Panc1 (cell line): ENCODE measurements at regions not wholly inside any gene's neighbourhood (a gene's known extent, or its start where the extent isn't known, plus 50 kb on each side); places are given as distances from the start of the nearest gene placed in this dataset.

Source experiments
- ATAC-seq: fragments of 200-7000 bp; cut with Tn5 transposase; 2 replicates; pipeline ENCODE4 v1.9.1; 2020; ENCODE audit warnings: mild to moderate bottlenecking, moderate library complexity
- BruUV-seq: library from RNA; stranded (reverse); fragments of 400-500 nt; replicated peaks from 2 replicates; lab custom pipeline; 2021; lab: Mats Ljungman, UMichigan
- CTCF ChIA-PET: fragments of 300-600 bp; sonication (Branson Sonifier 250); formaldehyde crosslinking; loops from one replicate; lab custom pipeline; 2022; ENCODE audit warnings: antibody characterized with exemption; lab: Charles Lee
- POLR2A ChIA-PET: fragments of 300-600 bp; sonication (Branson Sonifier 250); formaldehyde crosslinking; loops from one replicate; lab custom pipeline; 2022; ENCODE audit warnings: antibody characterized with exemption; lab: Charles Lee
- DNase-seq: peaks from one replicate; pipeline ENCODE4 v3.0.0-alpha.2; 2010; ENCODE audit warnings: low read depth, low spot score
- H3K27ac ChIP-seq: 2 replicates; pipeline ENCODE4 v1.5.1; 2011; ENCODE audit warnings: mild to moderate bottlenecking, low read length, inconsistent platforms
- H3K27me3 ChIP-seq: fragments of 200-500 bp; sonication (Bioruptor generic); 2 replicates; pipeline ENCODE4 v1.6.0; 2014; ENCODE audit warnings: low read length, inconsistent platforms; ENCODE audit not compliant: control insufficient read depth, insufficient read depth
- H3K36me3 ChIP-seq: fragments of 200-500 bp; sonication (Bioruptor generic); 2 replicates; pipeline ENCODE4 v1.5.1; 2014; ENCODE audit warnings: inconsistent platforms, mild to moderate bottlenecking, low read length, moderate library complexity; ENCODE audit not compliant: control insufficient read depth, insufficient read depth
- H3K4me1 ChIP-seq: 2 replicates; pipeline ENCODE4 v1.5.1; 2011; ENCODE audit warnings: inconsistent platforms, mild to moderate bottlenecking, low read length, moderate library complexity; ENCODE audit not compliant: control insufficient read depth, insufficient read depth
- H3K4me3 ChIP-seq, 2 experiments: 2 replicates each; pipeline ENCODE4 v1.5.1; 2011 to 2012; ENCODE audit warnings: low read depth in 2 of 2, low read length in 2 of 2, mild to moderate bottlenecking in 2 of 2, inconsistent platforms in 1 of 2, moderate library complexity in 1 of 2
- H3K9me3 ChIP-seq: fragments of 200-500 bp; sonication (Bioruptor generic); 2 replicates; pipeline ENCODE4 v1.5.1; 2014; ENCODE audit warnings: low read depth, mild to moderate bottlenecking, inconsistent platforms, low read length, moderate library complexity; ENCODE audit not compliant: control insufficient read depth, insufficient read depth
- POLR2AphosphoS5 ChIP-seq: IDR thresholded peaks from 2 replicates; pipeline ENCODE4 v1.6.1; 2012; ENCODE audit warnings: mild to moderate bottlenecking, low read depth, low read length, moderate library complexity
- SIN3A ChIP-seq: IDR thresholded peaks from 2 replicates; pipeline ENCODE4 v1.6.1; 2012; ENCODE audit warnings: low read depth, mild to moderate bottlenecking, low read length, moderate library complexity, borderline replicate concordance; ENCODE audit not compliant: insufficient read depth
- TCF7L2 ChIP-seq: IDR thresholded peaks from 2 replicates; pipeline ENCODE4 v1.6.1; 2011; ENCODE audit warnings: mild to moderate bottlenecking, low read depth, low read length, inconsistent platforms
- in situ Hi-C: cut with HindIII; loops from 2 replicates; pipeline ENCODE4 v1.10.0; 2016; ENCODE audit warnings: low sequenced_read_pairs, low pct_unique_long_range_greater_than_20kb
- intact Hi-C: fragments of 100-400 bp; cut with micrococcal nuclease; formaldehyde crosslinking; loops from one replicate; pipeline ENCODE4 v1.10.0; 2022; ENCODE audit not compliant: unreplicated experiment
- TF ChIP-seq, protein P1 (sequence below), 2 experiments: IDR thresholded peaks; 2 replicates each; pipeline ENCODE4 v1.6.1; 2011 to 2012; ENCODE audit warnings: low read depth in 2 of 2, control low read depth in 1 of 2, low read length in 1 of 2, mild to moderate bottlenecking in 1 of 2, moderate library complexity in 1 of 2; ENCODE audit not compliant: insufficient read depth in 1 of 2
- TF ChIP-seq, protein P2 (sequence below): fragments of 450-650 bp; IDR thresholded peaks from 2 replicates; pipeline ENCODE4 v1.5.1; 2017; ENCODE audit warnings: mild to moderate bottlenecking

DNA sequence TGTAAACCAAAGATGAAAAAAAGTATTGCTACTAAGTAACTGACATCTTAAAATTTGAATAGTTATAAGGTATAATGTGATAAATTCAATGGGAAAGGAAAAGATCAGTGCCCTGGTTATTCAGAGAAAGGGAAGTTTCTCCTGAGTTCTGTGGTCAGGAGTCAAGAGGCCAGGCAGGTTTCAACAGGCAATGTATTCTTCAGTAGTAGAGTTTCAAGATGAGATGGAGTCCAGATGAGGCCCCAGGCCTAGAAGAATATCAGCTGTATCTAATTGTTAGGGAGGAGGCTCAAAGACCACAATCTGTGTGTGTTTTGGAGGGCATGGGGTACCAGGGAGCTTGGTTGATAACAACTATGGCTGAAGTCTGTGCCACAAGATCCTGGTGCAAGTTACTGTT lies 101.4 kb upstream of the DLX6 start:
- no peak for ATAC-seq
- H3K27ac ChIP-seq, result no peak overlapping the region
- POLR2A ChIA-PET, result no interaction called here
- H3K9me3 ChIP-seq, result no peaks in the 10 kb centered on the region
- in situ Hi-C loops, result no loop called here
- TF ChIP-seq, protein P1, sequence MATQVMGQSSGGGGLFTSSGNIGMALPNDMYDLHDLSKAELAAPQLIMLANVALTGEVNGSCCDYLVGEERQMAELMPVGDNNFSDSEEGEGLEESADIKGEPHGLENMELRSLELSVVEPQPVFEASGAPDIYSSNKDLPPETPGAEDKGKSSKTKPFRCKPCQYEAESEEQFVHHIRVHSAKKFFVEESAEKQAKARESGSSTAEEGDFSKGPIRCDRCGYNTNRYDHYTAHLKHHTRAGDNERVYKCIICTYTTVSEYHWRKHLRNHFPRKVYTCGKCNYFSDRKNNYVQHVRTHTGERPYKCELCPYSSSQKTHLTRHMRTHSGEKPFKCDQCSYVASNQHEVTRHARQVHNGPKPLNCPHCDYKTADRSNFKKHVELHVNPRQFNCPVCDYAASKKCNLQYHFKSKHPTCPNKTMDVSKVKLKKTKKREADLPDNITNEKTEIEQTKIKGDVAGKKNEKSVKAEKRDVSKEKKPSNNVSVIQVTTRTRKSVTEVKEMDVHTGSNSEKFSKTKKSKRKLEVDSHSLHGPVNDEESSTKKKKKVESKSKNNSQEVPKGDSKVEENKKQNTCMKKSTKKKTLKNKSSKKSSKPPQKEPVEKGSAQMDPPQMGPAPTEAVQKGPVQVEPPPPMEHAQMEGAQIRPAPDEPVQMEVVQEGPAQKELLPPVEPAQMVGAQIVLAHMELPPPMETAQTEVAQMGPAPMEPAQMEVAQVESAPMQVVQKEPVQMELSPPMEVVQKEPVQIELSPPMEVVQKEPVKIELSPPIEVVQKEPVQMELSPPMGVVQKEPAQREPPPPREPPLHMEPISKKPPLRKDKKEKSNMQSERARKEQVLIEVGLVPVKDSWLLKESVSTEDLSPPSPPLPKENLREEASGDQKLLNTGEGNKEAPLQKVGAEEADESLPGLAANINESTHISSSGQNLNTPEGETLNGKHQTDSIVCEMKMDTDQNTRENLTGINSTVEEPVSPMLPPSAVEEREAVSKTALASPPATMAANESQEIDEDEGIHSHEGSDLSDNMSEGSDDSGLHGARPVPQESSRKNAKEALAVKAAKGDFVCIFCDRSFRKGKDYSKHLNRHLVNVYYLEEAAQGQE (IDR thresholded peaks at IDR 0.05; ENCODE audit: insufficient read depth in 1 of 2, low read depth in 2 of 2, low read length in 1 of 2), result no peak
- TF ChIP-seq, protein P2, sequence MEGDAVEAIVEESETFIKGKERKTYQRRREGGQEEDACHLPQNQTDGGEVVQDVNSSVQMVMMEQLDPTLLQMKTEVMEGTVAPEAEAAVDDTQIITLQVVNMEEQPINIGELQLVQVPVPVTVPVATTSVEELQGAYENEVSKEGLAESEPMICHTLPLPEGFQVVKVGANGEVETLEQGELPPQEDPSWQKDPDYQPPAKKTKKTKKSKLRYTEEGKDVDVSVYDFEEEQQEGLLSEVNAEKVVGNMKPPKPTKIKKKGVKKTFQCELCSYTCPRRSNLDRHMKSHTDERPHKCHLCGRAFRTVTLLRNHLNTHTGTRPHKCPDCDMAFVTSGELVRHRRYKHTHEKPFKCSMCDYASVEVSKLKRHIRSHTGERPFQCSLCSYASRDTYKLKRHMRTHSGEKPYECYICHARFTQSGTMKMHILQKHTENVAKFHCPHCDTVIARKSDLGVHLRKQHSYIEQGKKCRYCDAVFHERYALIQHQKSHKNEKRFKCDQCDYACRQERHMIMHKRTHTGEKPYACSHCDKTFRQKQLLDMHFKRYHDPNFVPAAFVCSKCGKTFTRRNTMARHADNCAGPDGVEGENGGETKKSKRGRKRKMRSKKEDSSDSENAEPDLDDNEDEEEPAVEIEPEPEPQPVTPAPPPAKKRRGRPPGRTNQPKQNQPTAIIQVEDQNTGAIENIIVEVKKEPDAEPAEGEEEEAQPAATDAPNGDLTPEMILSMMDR, result no peak
- TF ChIP-seq POLR2AphosphoS5 (no peak), TCF7L2 (no peak), SIN3A (no peak)
- no peaks in the 10 kb centered on the region for H3K4me1 ChIP-seq
- CTCF ChIA-PET, result no interaction called here
- no peaks in the 10 kb centered on the region for H3K36me3 ChIP-seq
- H3K27me3 ChIP-seq, result no peaks in the 10 kb centered on the region
- H3K4me3 ChIP-seq, result no peak overlapping the region
- no peak for DNase-seq
- intact Hi-C loops, result no loop called here
- no TSS peak for BruUV-seq

DNA sequence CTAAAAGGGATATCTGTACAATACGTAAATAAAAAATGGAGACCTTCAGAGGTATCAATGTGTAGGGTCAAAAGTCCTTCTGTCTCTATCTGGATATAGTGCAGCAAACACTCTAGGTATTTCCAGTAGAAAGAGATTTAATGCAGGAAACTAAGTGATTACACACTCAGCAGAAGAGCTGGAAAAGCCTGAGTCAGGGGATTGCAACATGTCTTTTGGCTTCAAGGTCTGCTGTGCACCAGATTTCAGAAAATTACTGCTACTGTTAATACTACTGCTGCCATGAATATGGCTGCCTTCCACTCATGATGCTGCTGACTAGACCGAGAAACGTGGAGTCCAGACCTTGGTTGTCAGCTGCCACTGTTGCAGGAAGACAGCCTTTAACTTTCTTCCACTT lies 94.9 kb upstream of the DLX6 start:
- Histone ChIP-seq H3K27me3 (no peaks in the 10 kb centered on the region), H3K27ac (no peak overlapping the region), H3K4me3 (no peak overlapping the region), H3K4me1 (no peaks in the 10 kb centered on the region), H3K36me3 (no peaks in the 10 kb centered on the region), H3K9me3 (no peaks in the 10 kb centered on the region)
- DNase-seq (no peak), ATAC-seq (no peak)
- ChIA-PET POLR2A (no interaction called here), CTCF (no interaction called here)
- intact Hi-C loops (no loop called here), in situ Hi-C loops (no loop called here)
- TF ChIP-seq, protein P2, result no peak
- TF ChIP-seq POLR2AphosphoS5, result no peak
- no TSS peak for BruUV-seq

DNA sequence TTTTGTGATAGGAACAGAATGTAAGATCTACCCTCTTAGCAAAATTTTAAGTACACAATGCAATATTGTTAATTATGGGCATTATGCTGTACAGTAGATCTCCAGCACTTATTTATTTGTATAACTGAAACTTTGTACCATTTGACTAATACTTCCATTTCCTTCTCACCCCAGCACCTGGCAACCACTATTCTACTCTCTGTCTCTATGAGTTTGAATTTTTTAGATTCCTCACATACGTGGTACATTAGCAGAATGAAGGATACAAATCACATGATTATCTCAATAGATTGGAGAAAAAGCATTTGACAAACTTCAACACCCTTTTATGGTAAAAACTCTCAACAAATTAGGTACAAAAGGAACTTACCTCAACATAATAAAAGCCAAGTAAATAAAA lies 90.3 kb upstream of the DLX6 start:
- in situ Hi-C loops, result no loop called here
- Histone ChIP-seq H3K9me3 (no peaks in the 10 kb centered on the region), H3K27ac (no peak overlapping the region), H3K4me1 (no peaks in the 10 kb centered on the region), H3K27me3 (no peaks in the 10 kb centered on the region), H3K36me3 (no peaks in the 10 kb centered on the region), H3K4me3 (no peak overlapping the region)
- ChIA-PET CTCF (no interaction called here), POLR2A (no interaction called here)
- TF ChIP-seq SIN3A (no peak), TCF7L2 (no peak), POLR2AphosphoS5 (no peak)
- TF ChIP-seq, protein P1 (IDR thresholded peaks at IDR 0.05; ENCODE audit: insufficient read depth in 1 of 2, low read depth in 2 of 2, low read length in 1 of 2), result no peak
- TF ChIP-seq, protein P2, result no peak
- intact Hi-C loops, result no loop called here
- ATAC-seq, result no peak
- no peak for DNase-seq
- no TSS peak for BruUV-seq
